Hepatocyte (in vitro differentiated cells): ENCODE measurements at regions not wholly inside any gene's neighbourhood (a gene's known extent, or its start where the extent isn't known, plus 50 kb on each side); places are given as distances from the start of the nearest gene placed in this dataset.

ENCODE experiments used
- DNase-seq: peaks from one replicate; pipeline ENCODE4 v3.0.0-alpha.2; 2016; ENCODE audit warnings: low spot score
- H2AFZ ChIP-seq: fragments of 200-600 bp; sonication (generic); 2 replicates; pipeline ENCODE4 v1.6.0; 2016; ENCODE audit warnings: antibody characterized with exemption, mild to moderate bottlenecking
- H3K27ac ChIP-seq: fragments of 200-600 bp; sonication (generic); 2 replicates; pipeline ENCODE4 v1.5.1; 2016; ENCODE audit warnings: mild to moderate bottlenecking
- H3K27me3 ChIP-seq: fragments of 200-600 bp; sonication (generic); 2 replicates; pipeline ENCODE4 v1.6.1; 2016
- H3K36me3 ChIP-seq: fragments of 200-600 bp; sonication (generic); replicated peaks from 2 replicates; pipeline ENCODE4 v1.5.1; 2016; ENCODE audit warnings: low read depth; ENCODE audit not compliant: insufficient read depth
- H3K4me1 ChIP-seq: fragments of 200-600 bp; sonication (generic); 2 replicates; pipeline ENCODE4 v1.5.1; 2016; ENCODE audit warnings: mild to moderate bottlenecking, moderate library complexity; ENCODE audit not compliant: insufficient read depth
- H3K4me2 ChIP-seq: fragments of 200-600 bp; sonication (generic); 2 replicates; pipeline ENCODE4 v1.6.0; 2016
- H3K4me3 ChIP-seq: fragments of 200-600 bp; sonication (generic); 2 replicates; pipeline ENCODE4 v1.5.1; 2016; ENCODE audit warnings: mild to moderate bottlenecking
- H3K79me2 ChIP-seq: fragments of 200-600 bp; sonication (generic); 2 replicates; pipeline ENCODE4 v1.6.0; 2017; ENCODE audit warnings: mild to moderate bottlenecking
- H3K9me2 ChIP-seq: fragments of 200-600 bp; sonication (generic); replicated peaks from 2 replicates; pipeline ENCODE4 v1.6.0; 2017; ENCODE audit warnings: mild to moderate bottlenecking; ENCODE audit not compliant: insufficient read depth
- H3K9me3 ChIP-seq: fragments of 200-600 bp; sonication (generic); 2 replicates; pipeline ENCODE4 v1.5.1; 2016; ENCODE audit warnings: low read depth, mild to moderate bottlenecking
- H4K20me1 ChIP-seq: fragments of 200-600 bp; sonication (generic); 2 replicates; pipeline ENCODE4 v1.6.0; 2016; ENCODE audit warnings: mild to moderate bottlenecking; ENCODE audit not compliant: insufficient read depth, poor library complexity, severe bottlenecking
- CTCF ChIP-seq: fragments of 200-600 bp; sonication (generic); IDR thresholded peaks from 2 replicates; pipeline ENCODE4 v1.5.1; 2016; ENCODE audit warnings: antibody characterized with exemption, mild to moderate bottlenecking; ENCODE audit not compliant: poor library complexity
- EZH2 ChIP-seq: fragments of 200-600 bp; sonication (generic); IDR thresholded peaks from 2 replicates; pipeline ENCODE4 v1.6.1; 2016; ENCODE audit warnings: antibody characterized with exemption, mild to moderate bottlenecking, borderline replicate concordance
- EZH2phosphoT487 ChIP-seq: fragments of 200-600 bp; sonication (generic); IDR thresholded peaks from one replicate; pipeline ENCODE4 v1.6.1; 2018; ENCODE audit warnings: antibody characterized with exemption, mild to moderate bottlenecking, low read depth, moderate library complexity; ENCODE audit not compliant: unreplicated experiment, severe bottlenecking
- WGBS: methylation state at CpG from one replicate; pipeline ENCODE4 v1.1.6; 2016; ENCODE audit warnings: low lambda C conversion rate; ENCODE audit errors: missing lambda C conversion rate; 5-methylcytosine and 5-hydroxymethylcytosine counted together

- Histone ChIP-seq H2AFZ (no peak overlapping the region), H3K27me3 (no peaks in the 10 kb centered on the region), H3K36me3 (no peaks in the 10 kb centered on the region), H3K9me3 (no peaks in the 10 kb centered on the region), H4K20me1 (no peaks in the 10 kb centered on the region), H3K4me2 (no peak overlapping the region), H3K4me1 (no peaks in the 10 kb centered on the region), H3K79me2 (no peaks in the 10 kb centered on the region), H3K4me3 (no peak overlapping the region), H3K27ac (no peak overlapping the region), H3K9me2 (no peaks in the 10 kb centered on the region)
- no peak for DNase-seq
- TF ChIP-seq CTCF = no peak
- no peak for TF ChIP-seq EZH2
- TF ChIP-seq EZH2phosphoT487 = no peak
- 82% methylated on average over 6 of the region's 6 CpGs for WGBS
These were observed 431.2 kb upstream of the PDE3A start for GRCh38 chr12:19937161-19937560.

GRCh38 chr12:19938031-19938430 is 430.3 kb upstream of the PDE3A start:
- no peaks in the 10 kb centered on the region for H3K27me3 ChIP-seq
- no peak overlapping the region for H3K4me2 ChIP-seq
- whole genome bisulfite sequencing = 91% methylated on average over 2 of the region's 2 CpGs
- no peaks in the 10 kb centered on the region for H4K20me1 ChIP-seq
- no peaks in the 10 kb centered on the region for H3K9me2 ChIP-seq
- no peaks in the 10 kb centered on the region for H3K79me2 ChIP-seq
- H3K27ac ChIP-seq = no peak overlapping the region
- no peaks in the 10 kb centered on the region for H3K9me3 ChIP-seq
- no peaks in the 10 kb centered on the region for H3K4me1 ChIP-seq
- TF ChIP-seq EZH2 (no peak), EZH2phosphoT487 (no peak), CTCF (no peak)
- no peak overlapping the region for H2AFZ ChIP-seq
- H3K36me3 ChIP-seq = no peaks in the 10 kb centered on the region
- H3K4me3 ChIP-seq = no peak overlapping the region
- no peak for DNase-seq

GRCh38 chr12:19938491-19938890 is 429.8 kb upstream of the PDE3A start:
- Histone ChIP-seq H3K27ac (no peak overlapping the region), H3K9me2 (no peaks in the 10 kb centered on the region), H4K20me1 (no peaks in the 10 kb centered on the region), H3K9me3 (no peaks in the 10 kb centered on the region), H3K27me3 (no peaks in the 10 kb centered on the region), H3K4me1 (no peaks in the 10 kb centered on the region), H3K79me2 (no peaks in the 10 kb centered on the region), H3K4me2 (no peak overlapping the region), H3K4me3 (no peak overlapping the region), H2AFZ (no peak overlapping the region), H3K36me3 (no peaks in the 10 kb centered on the region)
- TF ChIP-seq CTCF = no peak
- no peak for TF ChIP-seq EZH2
- no peak for TF ChIP-seq EZH2phosphoT487
- 96% methylated on average over 1 of the region's 1 CpG for WGBS
- no peak for DNase-seq

DNA sequence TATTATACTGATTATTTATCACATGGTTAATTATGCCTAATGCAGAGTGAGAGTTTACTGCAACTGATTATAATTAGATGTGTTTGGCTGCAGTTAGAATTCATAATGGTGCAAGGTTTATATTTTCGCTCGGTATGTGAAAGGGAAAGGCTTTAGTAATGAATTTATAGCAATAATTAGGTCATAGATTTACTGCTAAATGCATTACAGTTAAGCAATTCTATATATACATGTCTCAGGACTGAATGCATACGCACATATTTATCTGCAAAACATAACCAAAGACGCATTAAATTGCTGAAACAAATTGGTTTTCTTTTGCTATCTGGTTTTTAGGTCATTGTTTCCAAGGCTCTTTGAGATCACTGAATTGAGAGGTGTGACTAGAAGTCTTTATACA is 428.1 kb upstream of the PDE3A start:
- no peaks in the 10 kb centered on the region for H3K79me2 ChIP-seq
- no peak overlapping the region for H3K27ac ChIP-seq
- no peak overlapping the region for H2AFZ ChIP-seq
- no peaks in the 10 kb centered on the region for H3K4me1 ChIP-seq
- 85% methylated on average over 4 of the region's 4 CpGs for WGBS
- H3K9me2 ChIP-seq = no peaks in the 10 kb centered on the region
- no peaks in the 10 kb centered on the region for H3K27me3 ChIP-seq
- H3K4me2 ChIP-seq = no peak overlapping the region
- DNase-seq = no peak
- no peaks in the 10 kb centered on the region for H3K36me3 ChIP-seq
- H3K4me3 ChIP-seq = no peak overlapping the region
- no peak for TF ChIP-seq EZH2
- TF ChIP-seq CTCF = no peak
- no peak for TF ChIP-seq EZH2phosphoT487
- H3K9me3 ChIP-seq = no peaks in the 10 kb centered on the region
- H4K20me1 ChIP-seq = no peaks in the 10 kb centered on the region
